Ishikawa (cell line): ENCODE measurements at regions not wholly inside any gene's neighbourhood (a gene's known extent, or its start where the extent isn't known, plus 50 kb on each side); places are given as distances from the start of the nearest gene placed in this dataset.

ENCODE experiments used
- CEBPB ChIP-seq: IDR thresholded peaks from 2 replicates; pipeline ENCODE4 v1.6.1; 2012
- CREB1 ChIP-seq: IDR thresholded peaks from 2 replicates; pipeline ENCODE4 v1.6.1; 2012; ENCODE audit warnings: low read depth
- EGR1 ChIP-seq: IDR thresholded peaks from 2 replicates; pipeline ENCODE4 v1.6.1; 2012
- EP300 ChIP-seq: IDR thresholded peaks from 2 replicates; pipeline ENCODE4 v1.6.1; 2012; ENCODE audit warnings: borderline replicate concordance
- FOXM1 ChIP-seq: IDR thresholded peaks from 2 replicates; pipeline ENCODE4 v1.6.1; 2012; ENCODE audit warnings: low read depth, borderline replicate concordance
- NFIC ChIP-seq: IDR thresholded peaks from 2 replicates; pipeline ENCODE4 v1.6.1; 2012
- RAD21 ChIP-seq: IDR thresholded peaks from 2 replicates; pipeline ENCODE4 v1.6.1; 2012; ENCODE audit warnings: low read depth
- TAF1 ChIP-seq: IDR thresholded peaks from 2 replicates; pipeline ENCODE4 v1.6.1; 2012; ENCODE audit warnings: low read depth, mild to moderate bottlenecking
- TCF12 ChIP-seq: IDR thresholded peaks from 2 replicates; pipeline ENCODE4 v1.6.1; 2012; ENCODE audit warnings: low read depth
- TEAD4 ChIP-seq: IDR thresholded peaks from 2 replicates; pipeline ENCODE4 v1.6.1; 2012
- YY1 ChIP-seq: IDR thresholded peaks from 2 replicates; pipeline ENCODE4 v1.6.1; 2012; ENCODE audit warnings: low read depth
- ZBTB7A ChIP-seq: IDR thresholded peaks from 2 replicates; pipeline ENCODE4 v1.6.1; 2012; ENCODE audit warnings: low read depth
- TF ChIP-seq, protein P1 (sequence below): IDR thresholded peaks from 2 replicates; pipeline ENCODE4 v1.6.1; 2012
- TF ChIP-seq, protein P2 (sequence below): IDR thresholded peaks from 2 replicates; pipeline ENCODE4 v1.6.1; 2012; ENCODE audit warnings: low read depth, mild to moderate bottlenecking
- TF ChIP-seq, protein P3 (sequence below): IDR thresholded peaks from 2 replicates; pipeline ENCODE4 v1.6.1; 2012

DNA sequence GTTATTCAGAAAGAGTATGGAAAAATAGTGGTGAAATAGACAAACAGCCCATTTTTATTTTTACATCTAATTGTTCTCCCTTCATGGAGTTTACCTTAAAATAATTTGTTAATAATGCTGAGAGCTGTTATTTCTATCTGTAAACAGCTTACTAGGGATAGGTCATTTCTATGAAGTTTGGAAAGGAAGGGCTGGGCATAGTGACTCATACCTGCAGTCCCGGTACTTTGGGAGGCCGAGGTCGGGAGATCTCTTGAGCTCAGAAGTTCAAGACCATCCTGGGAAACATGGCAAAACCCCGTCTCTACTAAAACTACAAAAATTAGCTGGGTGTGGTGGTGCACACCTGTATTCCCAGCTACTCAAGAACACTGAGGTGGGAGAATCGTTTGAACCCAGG lies 624.3 kb upstream of the LMCD1 start:
- TF ChIP-seq, protein P1, sequence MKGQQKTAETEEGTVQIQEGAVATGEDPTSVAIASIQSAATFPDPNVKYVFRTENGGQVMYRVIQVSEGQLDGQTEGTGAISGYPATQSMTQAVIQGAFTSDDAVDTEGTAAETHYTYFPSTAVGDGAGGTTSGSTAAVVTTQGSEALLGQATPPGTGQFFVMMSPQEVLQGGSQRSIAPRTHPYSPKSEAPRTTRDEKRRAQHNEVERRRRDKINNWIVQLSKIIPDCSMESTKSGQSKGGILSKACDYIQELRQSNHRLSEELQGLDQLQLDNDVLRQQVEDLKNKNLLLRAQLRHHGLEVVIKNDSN: no peak
- TF ChIP-seq CEBPB (no peak), TAF1 (no peak), EP300 (no peak), NFIC (no peak), YY1 (no peak), ZBTB7A (no peak), CREB1 (no peak), FOXM1 (no peak), TEAD4 (no peak), EGR1 (no peak), RAD21 (no peak), TCF12 (no peak)
- TF ChIP-seq, protein P2, sequence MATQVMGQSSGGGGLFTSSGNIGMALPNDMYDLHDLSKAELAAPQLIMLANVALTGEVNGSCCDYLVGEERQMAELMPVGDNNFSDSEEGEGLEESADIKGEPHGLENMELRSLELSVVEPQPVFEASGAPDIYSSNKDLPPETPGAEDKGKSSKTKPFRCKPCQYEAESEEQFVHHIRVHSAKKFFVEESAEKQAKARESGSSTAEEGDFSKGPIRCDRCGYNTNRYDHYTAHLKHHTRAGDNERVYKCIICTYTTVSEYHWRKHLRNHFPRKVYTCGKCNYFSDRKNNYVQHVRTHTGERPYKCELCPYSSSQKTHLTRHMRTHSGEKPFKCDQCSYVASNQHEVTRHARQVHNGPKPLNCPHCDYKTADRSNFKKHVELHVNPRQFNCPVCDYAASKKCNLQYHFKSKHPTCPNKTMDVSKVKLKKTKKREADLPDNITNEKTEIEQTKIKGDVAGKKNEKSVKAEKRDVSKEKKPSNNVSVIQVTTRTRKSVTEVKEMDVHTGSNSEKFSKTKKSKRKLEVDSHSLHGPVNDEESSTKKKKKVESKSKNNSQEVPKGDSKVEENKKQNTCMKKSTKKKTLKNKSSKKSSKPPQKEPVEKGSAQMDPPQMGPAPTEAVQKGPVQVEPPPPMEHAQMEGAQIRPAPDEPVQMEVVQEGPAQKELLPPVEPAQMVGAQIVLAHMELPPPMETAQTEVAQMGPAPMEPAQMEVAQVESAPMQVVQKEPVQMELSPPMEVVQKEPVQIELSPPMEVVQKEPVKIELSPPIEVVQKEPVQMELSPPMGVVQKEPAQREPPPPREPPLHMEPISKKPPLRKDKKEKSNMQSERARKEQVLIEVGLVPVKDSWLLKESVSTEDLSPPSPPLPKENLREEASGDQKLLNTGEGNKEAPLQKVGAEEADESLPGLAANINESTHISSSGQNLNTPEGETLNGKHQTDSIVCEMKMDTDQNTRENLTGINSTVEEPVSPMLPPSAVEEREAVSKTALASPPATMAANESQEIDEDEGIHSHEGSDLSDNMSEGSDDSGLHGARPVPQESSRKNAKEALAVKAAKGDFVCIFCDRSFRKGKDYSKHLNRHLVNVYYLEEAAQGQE: no peak
- TF ChIP-seq, protein P3, sequence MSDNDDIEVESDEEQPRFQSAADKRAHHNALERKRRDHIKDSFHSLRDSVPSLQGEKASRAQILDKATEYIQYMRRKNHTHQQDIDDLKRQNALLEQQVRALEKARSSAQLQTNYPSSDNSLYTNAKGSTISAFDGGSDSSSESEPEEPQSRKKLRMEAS: no peak

DNA sequence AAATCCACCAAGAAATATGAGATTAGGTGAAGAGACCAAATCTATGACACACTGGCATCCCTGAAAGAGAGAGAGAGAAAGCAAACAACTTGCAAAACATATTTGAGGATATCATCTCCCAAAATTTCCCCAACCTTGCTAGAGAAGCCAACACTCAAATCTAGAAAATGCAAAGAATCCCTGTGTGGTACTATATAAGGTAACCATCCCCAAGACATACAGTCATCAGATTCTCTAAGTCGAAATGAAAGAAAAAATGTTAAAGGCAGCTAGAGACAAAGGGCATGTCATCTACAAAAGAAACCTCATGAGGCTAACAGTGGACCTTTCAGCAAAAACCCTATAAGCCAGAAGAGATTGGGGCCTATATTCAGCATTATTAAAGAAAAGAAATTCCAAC lies 622.1 kb upstream of the LMCD1 start:
- TF ChIP-seq TCF12: no peak
- no peak for TF ChIP-seq CEBPB
- TF ChIP-seq TAF1: no peak
- TF ChIP-seq CREB1: no peak
- no peak for TF ChIP-seq RAD21
- no peak for TF ChIP-seq NFIC
- TF ChIP-seq FOXM1: no peak
- no peak for TF ChIP-seq TEAD4
- no peak for TF ChIP-seq EGR1
- TF ChIP-seq, protein P3: no peak
- TF ChIP-seq EP300: no peak
- TF ChIP-seq, protein P1: no peak
- no peak for TF ChIP-seq ZBTB7A

DNA sequence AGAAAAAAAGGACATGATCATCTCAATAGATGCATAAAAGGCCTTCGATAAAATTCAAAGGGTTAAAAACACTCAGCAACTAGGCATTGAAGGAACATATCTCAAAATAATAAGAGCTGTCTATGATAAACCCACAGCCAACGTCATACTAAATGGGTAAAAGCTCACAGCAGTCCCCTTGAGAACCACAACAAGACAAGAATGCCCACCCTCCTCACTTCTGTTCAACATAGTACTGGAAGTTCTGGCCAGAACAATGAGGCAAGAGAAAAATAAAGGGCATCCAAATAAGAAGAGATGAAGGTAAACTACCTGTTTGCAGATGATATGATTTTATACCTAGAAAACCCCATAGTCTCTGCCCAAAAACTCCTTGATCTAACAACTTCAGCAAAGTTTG lies 619.7 kb upstream of the LMCD1 start:
- no peak for TF ChIP-seq ZBTB7A
- no peak for TF ChIP-seq TCF12
- TF ChIP-seq CREB1: no peak
- TF ChIP-seq NFIC: no peak
- TF ChIP-seq EP300: no peak

DNA sequence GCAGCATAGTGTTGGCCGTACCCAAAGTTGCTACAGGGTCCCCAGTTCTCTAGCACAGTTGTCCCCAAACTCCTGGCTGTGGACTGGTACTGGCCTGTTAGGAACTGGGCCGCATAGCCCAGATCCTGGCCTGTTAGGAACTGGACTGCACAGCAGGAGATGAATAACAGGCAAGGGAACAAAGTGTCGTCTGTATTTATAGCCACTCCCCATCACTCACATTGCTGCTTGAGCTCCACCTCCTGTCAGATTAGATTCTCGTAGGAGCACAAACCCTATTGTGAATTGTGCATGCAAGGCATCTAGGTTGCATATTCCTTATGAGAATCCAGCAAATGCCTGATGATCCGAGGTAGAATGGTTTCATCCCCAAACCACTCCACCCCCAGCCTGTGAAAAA lies 604.0 kb upstream of the LMCD1 start:
- TF ChIP-seq EP300 (no peak), FOXM1 (no peak), CREB1 (no peak), TEAD4 (no peak)
- TF ChIP-seq, protein P3: no peak

DNA sequence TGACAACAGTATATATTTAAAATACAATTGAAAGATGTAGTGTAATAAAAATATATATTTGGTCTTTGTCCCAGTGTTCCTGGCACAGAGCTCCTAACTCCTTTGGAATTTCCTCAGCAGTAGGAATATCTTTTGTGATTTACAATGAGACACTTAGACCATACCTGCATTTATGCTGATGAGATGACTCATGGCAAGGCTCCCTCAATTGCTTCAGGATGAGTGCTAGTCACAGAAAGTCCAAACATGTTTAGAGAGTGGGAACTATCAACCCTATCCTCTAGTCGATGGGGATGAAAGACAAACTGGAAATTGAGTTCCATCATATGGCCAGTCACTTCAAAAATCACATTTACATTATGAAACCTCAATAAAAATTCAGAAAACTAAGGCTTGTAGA lies 588.3 kb upstream of the LMCD1 start:
- no peak for TF ChIP-seq TAF1
- no peak for TF ChIP-seq EGR1
- TF ChIP-seq TEAD4: no peak
- TF ChIP-seq, protein P2: no peak
- TF ChIP-seq ZBTB7A: no peak
- no peak for TF ChIP-seq YY1
- TF ChIP-seq EP300: no peak
- TF ChIP-seq CREB1: no peak
- TF ChIP-seq RAD21: no peak
- TF ChIP-seq CEBPB: no peak
- no peak for TF ChIP-seq NFIC

DNA sequence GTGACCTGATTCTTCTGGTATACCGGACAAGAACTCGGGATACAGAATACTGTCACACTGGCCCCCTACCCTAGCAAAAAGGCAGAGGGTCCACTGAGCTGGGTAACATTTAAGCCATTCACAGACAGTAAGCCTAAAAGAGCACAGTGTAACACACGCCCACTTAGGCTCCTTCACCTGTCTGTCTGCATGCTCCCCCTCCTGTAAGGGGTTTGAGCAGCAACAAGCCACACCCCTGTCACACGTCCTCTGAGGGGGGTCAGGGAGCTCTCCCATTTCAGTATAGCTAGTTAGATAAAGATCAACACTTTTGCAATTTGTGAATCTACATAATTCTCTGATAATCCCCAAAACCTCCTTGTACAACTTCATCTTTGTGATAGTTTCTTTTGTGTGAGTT lies 586.3 kb upstream of the LMCD1 start:
- TF ChIP-seq, protein P3: no peak
- TF ChIP-seq EP300: no peak
- no peak for TF ChIP-seq ZBTB7A
- TF ChIP-seq TEAD4: no peak
- TF ChIP-seq, protein P2: no peak
- no peak for TF ChIP-seq NFIC
- TF ChIP-seq CEBPB: no peak
- TF ChIP-seq CREB1: no peak
- no peak for TF ChIP-seq TAF1
- TF ChIP-seq YY1: no peak
